Left lung (tissue), 4 donors: ENCODE measurements at regions not wholly inside any gene's neighbourhood (a gene's known extent, or its start where the extent isn't known, plus 50 kb on each side); places are given as distances from the start of the nearest gene placed in this dataset.

Experiments
- ATAC-seq: fragments of 200-7000 bp; cut with Tn5 transposase; one replicate; pipeline ENCODE4 v1.9.1; 2020; ENCODE audit warnings: moderate library complexity
- DNase-seq, 4 donors: peaks; one replicate each; pipeline ENCODE4 v3.0.0-alpha.2; 2013 to 2020
- H3K27ac ChIP-seq, 2 donors: fragments of 200-600 bp; sonication (generic) in 1 of 2; one replicate each; pipeline versions ENCODE4 v1.5.0 to v1.8.0; 2020 to 2021
- H3K27me3 ChIP-seq, 2 donors: fragments of 200-600 bp; sonication (generic) in 1 of 2; one replicate each; pipeline versions ENCODE4 v1.5.0 to v1.8.0; 2020 to 2021
- H3K36me3 ChIP-seq, 2 donors: fragments of 200-600 bp; sonication (generic) in 1 of 2; one replicate each; pipeline versions ENCODE4 v1.5.0 to v1.8.0; 2020 to 2021
- H3K4me1 ChIP-seq, 2 donors: fragments of 200-600 bp; one replicate each; pipeline ENCODE4 v1.8.0; 2021
- H3K4me3 ChIP-seq, 2 donors: fragments of 200-600 bp; sonication (generic) in 1 of 2; one replicate each; pipeline versions ENCODE4 v1.5.0 to v1.8.0; 2020 to 2021; ENCODE audit warnings: mild to moderate bottlenecking in 1 of 2
- H3K9me3 ChIP-seq, 2 donors: fragments of 200-600 bp; sonication (generic) in 1 of 2; one replicate each; pipeline versions ENCODE4 v1.5.0 to v1.8.0; 2020 to 2021
- intact Hi-C, 2 donors: fragments of 100-400 bp; cut with DNase I; formaldehyde crosslinking; loops; one replicate each; pipeline versions ENCODE4 v1.11.2 to v1.14.2; 2022
- TF ChIP-seq, protein P1 (sequence below), 2 donors: fragments of 200-600 bp; sonication (generic) in 1 of 2; IDR thresholded peaks; one replicate each; pipeline versions ENCODE4 v1.5.0 to v1.8.0; 2021; ENCODE audit warnings: antibody characterized with exemption in 2 of 2
- donor health status: DM: no; HTN: yes; CAD: no.
- donor health status: DM: no; HTN: no; CAD: no.

DNA sequence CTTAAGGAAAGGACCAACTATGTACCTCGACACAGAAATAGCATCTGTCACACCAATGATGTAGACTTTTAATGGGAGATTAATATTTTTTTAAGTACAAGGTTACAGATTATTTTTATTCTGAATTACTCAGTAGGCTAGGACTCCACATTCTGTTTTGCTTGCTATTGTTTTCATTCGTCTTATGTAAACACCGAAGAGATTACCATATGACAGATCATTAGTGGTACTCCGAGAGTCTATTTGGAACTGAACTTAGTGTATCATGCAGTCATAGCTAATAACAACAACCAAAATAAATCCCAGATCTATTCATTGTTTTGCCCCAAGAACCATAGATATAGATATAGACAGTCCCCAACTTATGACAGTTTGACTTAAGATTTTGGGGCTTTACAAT is 139.7 kb upstream of the SPRY1 start:
- intact Hi-C loops = no loop called here
- Histone ChIP-seq H3K4me1 (no peaks in the 10 kb centered on the region), H3K9me3 (no peaks in the 10 kb centered on the region), H3K27ac (no peak overlapping the region), H3K36me3 (peaks cover 0 to 5% of the 10 kb centered on the region in 2 donors), H3K4me3 (no peak overlapping the region), H3K27me3 (no peaks in the 10 kb centered on the region)
- TF ChIP-seq, protein P1, sequence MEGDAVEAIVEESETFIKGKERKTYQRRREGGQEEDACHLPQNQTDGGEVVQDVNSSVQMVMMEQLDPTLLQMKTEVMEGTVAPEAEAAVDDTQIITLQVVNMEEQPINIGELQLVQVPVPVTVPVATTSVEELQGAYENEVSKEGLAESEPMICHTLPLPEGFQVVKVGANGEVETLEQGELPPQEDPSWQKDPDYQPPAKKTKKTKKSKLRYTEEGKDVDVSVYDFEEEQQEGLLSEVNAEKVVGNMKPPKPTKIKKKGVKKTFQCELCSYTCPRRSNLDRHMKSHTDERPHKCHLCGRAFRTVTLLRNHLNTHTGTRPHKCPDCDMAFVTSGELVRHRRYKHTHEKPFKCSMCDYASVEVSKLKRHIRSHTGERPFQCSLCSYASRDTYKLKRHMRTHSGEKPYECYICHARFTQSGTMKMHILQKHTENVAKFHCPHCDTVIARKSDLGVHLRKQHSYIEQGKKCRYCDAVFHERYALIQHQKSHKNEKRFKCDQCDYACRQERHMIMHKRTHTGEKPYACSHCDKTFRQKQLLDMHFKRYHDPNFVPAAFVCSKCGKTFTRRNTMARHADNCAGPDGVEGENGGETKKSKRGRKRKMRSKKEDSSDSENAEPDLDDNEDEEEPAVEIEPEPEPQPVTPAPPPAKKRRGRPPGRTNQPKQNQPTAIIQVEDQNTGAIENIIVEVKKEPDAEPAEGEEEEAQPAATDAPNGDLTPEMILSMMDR (IDR thresholded peaks at IDR 0.05) = no peak
- ATAC-seq (no peak), DNase-seq (no peak)

DNA sequence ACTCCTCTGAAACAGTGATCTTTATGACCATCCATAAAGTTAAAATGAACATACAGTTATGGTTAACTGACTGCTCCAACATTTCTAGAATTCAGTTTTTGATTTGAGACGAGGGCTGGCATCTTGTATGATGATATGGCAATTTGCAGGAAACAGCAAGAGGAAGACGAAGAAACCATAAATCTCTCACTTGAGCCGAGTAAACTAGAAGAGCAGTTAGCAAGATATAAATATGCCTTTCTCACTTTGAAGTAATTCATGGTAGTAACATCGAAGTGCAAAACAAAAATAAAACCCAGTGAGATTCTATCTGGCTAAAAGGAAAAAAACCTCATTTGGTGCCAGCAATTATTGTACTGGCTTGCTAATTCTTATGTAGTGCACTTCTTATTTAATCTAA is 139.0 kb upstream of the SPRY1 start:
- Histone ChIP-seq H3K4me1 (no peaks in the 10 kb centered on the region), H3K4me3 (no peak overlapping the region), H3K27ac (no peak overlapping the region), H3K27me3 (no peaks in the 10 kb centered on the region), H3K36me3 (peaks cover 0 to 5% of the 10 kb centered on the region in 2 donors), H3K9me3 (no peaks in the 10 kb centered on the region)
- DNase-seq (no peak), ATAC-seq (no peak)
- intact Hi-C loops = no loop called here
- TF ChIP-seq, protein P1 (IDR thresholded peaks at IDR 0.05) = no peak

DNA sequence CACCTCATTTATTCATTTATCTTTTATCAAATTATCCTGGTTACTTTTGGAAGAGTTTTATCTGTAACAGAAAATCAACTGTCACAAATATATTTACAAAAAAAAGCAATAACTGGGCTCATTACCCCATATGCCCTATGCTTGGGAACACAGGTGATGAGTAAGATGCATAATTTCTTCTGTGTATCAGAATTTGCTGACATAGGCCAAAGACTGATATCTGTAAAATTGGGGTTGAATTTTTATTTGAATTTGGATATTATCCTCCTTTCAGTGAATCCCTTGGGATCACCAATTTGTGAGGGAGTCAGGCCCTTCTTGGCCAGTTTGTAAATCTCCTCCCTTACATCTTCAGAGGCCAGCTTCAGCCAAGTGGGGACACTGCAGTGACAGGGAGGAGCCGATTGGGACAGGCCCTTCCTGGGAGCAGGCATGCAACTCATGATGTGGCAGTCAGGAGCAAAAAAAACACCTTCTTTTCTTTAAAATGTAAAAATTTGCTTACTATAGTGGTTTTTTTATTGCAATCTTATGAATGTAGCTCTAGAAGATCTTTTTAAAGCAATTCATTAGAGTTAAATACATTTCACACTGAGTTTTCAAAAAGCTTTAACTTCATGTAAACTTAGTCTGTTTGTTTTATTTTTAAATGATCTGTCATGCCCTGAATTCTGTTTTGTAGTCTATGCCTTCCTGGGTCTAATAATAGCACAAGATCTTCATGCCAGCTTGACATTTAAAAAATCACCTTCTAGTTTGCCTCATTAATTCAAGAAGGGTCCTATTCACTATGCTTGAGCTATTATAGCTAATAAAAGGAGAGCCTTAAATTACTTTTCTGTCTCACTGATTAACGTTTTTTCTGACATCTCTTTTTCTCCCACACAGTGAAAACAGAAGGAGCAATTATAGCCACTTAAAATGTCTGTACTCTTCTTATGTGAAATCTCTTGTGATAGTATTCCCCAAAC is 136.6 kb upstream of the SPRY1 start:
- intact Hi-C loops = no loop called here
- ATAC-seq = no peak
- no peak for DNase-seq

DNA sequence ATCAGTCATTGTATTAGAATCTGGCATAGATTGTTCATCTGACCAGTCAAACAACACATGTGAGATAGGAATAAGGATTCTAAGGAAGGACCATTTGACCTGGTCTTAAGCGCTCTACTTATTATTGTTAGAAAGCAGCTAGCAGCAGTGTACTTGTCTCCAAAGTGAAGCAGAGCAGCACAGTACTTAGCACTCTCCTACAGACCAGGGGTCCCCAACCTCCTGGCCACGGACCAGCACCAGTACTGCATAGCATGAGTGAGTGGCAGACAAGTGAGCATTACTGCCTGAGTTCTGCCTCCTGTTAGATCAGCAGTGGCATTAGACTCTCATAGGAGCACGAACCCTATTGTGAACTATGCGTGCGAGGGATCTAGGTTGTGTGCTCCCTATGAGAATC is 135.9 kb upstream of the SPRY1 start:
- intact Hi-C loops = no loop called here
- Histone ChIP-seq H3K4me1 (no peaks in the 10 kb centered on the region), H3K9me3 (no peaks in the 10 kb centered on the region), H3K4me3 (no peak overlapping the region), H3K36me3 (peaks cover 0 to 5% of the 10 kb centered on the region in 2 donors), H3K27ac (no peak overlapping the region), H3K27me3 (no peaks in the 10 kb centered on the region)
- ATAC-seq (no peak), DNase-seq (no peak)
- TF ChIP-seq, protein P1 (IDR thresholded peaks at IDR 0.05) = no peak

More for the DNA sequence above, 136.6 kb upstream of the SPRY1 start:
- H3K4me3 ChIP-seq = no peak overlapping the region
- no peak overlapping the region for H3K27ac ChIP-seq
- H3K36me3 ChIP-seq = peaks cover 0 to 5% of the 10 kb centered on the region in 2 donors
- no peaks in the 10 kb centered on the region for H3K27me3 ChIP-seq
- no peaks in the 10 kb centered on the region for H3K4me1 ChIP-seq
- TF ChIP-seq, protein P1 (IDR thresholded peaks at IDR 0.05) = no peak
- no peaks in the 10 kb centered on the region for H3K9me3 ChIP-seq

DNA sequence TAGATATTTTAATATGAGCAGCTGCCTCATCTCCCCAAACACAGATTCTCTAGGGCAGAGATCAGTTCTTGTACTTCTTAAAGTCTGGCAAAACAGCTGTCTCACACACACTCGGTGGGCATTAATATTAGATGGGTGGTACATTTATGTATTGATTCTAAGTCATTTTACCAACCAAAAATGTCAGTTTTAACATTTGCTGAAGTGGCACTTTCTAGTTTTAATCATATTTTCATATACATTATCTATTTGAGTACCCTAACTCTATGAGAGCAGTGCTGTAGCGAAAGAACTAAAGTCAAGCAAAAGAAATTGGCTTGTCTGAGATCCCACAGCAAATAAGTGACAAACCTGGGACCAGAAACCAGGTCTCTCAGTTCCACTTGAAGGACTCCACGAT is 134.5 kb upstream of the SPRY1 start:
- no peak overlapping the region for H3K4me3 ChIP-seq
- intact Hi-C loops = no loop called here
- no peaks in the 10 kb centered on the region for H3K27me3 ChIP-seq
- TF ChIP-seq, protein P1 (IDR thresholded peaks at IDR 0.05) = no peak
- no peaks in the 10 kb centered on the region for H3K9me3 ChIP-seq
- no peaks in the 10 kb centered on the region for H3K4me1 ChIP-seq
- H3K27ac ChIP-seq = no peak overlapping the region
- H3K36me3 ChIP-seq = no peaks in the 10 kb centered on the region
- DNase-seq (no peak), ATAC-seq (no peak)
